ENCODE measurements at regions not wholly inside any gene's neighbourhood (a gene's known extent, or its start where the extent isn't known, plus 50 kb on each side); places are given as distances from the start of the nearest gene placed in this dataset.

DNA sequence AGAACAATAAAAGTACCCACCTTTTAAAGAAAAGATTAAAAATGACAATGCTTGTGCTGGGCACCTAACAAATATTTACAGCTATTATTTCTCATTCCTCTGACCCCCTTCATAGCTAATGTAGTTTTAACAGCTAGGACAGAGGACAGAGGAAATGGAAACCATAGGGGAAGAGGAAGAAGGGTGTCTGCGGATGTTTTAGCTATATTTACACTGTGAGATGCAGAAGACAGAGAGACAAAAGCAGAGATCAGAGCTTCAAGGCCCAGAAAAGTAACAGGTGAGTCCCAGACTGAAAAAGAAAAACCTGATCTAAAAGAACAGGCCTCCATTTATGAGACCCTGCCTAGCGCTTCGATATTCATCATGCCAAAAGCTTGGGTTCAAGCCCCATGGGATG lies 72.0 kb downstream of the ZNF281 start:
- TF ChIP-seq, protein P1, sequence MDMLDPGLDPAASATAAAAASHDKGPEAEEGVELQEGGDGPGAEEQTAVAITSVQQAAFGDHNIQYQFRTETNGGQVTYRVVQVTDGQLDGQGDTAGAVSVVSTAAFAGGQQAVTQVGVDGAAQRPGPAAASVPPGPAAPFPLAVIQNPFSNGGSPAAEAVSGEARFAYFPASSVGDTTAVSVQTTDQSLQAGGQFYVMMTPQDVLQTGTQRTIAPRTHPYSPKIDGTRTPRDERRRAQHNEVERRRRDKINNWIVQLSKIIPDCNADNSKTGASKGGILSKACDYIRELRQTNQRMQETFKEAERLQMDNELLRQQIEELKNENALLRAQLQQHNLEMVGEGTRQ (CRISPR knock-in tag; IDR thresholded peaks at IDR 0.05), result no peak
- TF ChIP-seq ZNF133 (CRISPR knock-in tag; IDR thresholded peaks at IDR 0.05) (no peak), BRCA1 (IDR thresholded peaks at IDR 0.05) (no peak), BRCA1 (CRISPR knock-in tag; IDR thresholded peaks at IDR 0.05) (no peak), NBN (IDR thresholded peaks at IDR 0.05; ENCODE audit: low read depth) (no peak)
